ENCODE measurements at regions not wholly inside any gene's neighbourhood (a gene's known extent, or its start where the extent isn't known, plus 50 kb on each side); places are given as distances from the start of the nearest gene placed in this dataset.

DNA sequence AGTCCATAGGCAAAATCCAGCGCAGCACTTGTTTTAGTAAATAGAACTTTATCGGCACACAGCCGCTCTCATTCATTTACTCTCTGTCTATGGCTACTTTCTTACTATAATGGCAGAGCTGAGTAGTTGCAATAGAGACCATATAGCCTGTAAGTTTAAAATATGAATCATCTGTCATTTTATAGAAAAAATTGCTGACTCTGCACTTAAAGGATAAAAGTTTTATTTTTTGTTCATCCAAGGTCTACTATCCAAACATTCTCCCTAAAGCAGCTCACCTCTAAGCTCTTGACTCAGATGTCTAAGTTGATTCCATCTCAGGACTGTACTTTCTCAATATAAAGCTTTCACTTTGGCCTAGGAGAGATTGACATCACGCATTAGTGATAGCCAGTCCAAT is 825.7 kb downstream of the OLFM4 start:
- TF ChIP-seq, protein P1, sequence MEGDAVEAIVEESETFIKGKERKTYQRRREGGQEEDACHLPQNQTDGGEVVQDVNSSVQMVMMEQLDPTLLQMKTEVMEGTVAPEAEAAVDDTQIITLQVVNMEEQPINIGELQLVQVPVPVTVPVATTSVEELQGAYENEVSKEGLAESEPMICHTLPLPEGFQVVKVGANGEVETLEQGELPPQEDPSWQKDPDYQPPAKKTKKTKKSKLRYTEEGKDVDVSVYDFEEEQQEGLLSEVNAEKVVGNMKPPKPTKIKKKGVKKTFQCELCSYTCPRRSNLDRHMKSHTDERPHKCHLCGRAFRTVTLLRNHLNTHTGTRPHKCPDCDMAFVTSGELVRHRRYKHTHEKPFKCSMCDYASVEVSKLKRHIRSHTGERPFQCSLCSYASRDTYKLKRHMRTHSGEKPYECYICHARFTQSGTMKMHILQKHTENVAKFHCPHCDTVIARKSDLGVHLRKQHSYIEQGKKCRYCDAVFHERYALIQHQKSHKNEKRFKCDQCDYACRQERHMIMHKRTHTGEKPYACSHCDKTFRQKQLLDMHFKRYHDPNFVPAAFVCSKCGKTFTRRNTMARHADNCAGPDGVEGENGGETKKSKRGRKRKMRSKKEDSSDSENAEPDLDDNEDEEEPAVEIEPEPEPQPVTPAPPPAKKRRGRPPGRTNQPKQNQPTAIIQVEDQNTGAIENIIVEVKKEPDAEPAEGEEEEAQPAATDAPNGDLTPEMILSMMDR (IDR thresholded peaks at IDR 0.05; ENCODE audit: poor library complexity): no peak
- TF ChIP-seq EZH2 (IDR thresholded peaks at IDR 0.05; ENCODE audit: borderline replicate concordance): no peak
